ENCODE measurements at regions not wholly inside any gene's neighbourhood (a gene's known extent, or its start where the extent isn't known, plus 50 kb on each side); places are given as distances from the start of the nearest gene placed in this dataset.

GRCh38 chr6:23301556-23301955 is 732.2 kb downstream of the HDGFL1 start:
- no peak for DNase-seq
- intact Hi-C loops (cut with DNase I): no loop called here

GRCh38 chr6:23302514-23302913 is 733.1 kb downstream of the HDGFL1 start:
- intact Hi-C loops (cut with DNase I): no loop called here
- no peak for DNase-seq

- intact Hi-C loops (cut with DNase I): no loop called here
- no peak for DNase-seq
Measured at GRCh38 chr6:23305325-23305943, 736.1 kb downstream of the HDGFL1 start.

GRCh38 chr6:23306251-23306950 is 737.0 kb downstream of the HDGFL1 start:
- intact Hi-C loops (cut with DNase I): no loop called here

GRCh38 chr6:23307516-23307915 is 738.1 kb downstream of the HDGFL1 start:
- DNase-seq: no peak
- intact Hi-C loops (cut with DNase I): no loop called here

More at GRCh38 chr6:23306251-23306950, 737.0 kb downstream of the HDGFL1 start:
- no peak for DNase-seq

- no peak for DNase-seq
- intact Hi-C loops (cut with DNase I): no loop called here
Measured at GRCh38 chr6:23308166-23308565, 738.8 kb downstream of the HDGFL1 start.

- no peak for DNase-seq
- intact Hi-C loops (cut with DNase I): no loop called here
Measured at GRCh38 chr6:23311211-23311610, 741.8 kb downstream of the HDGFL1 start.

GRCh38 chr6:23316131-23316530 is 746.8 kb downstream of the HDGFL1 start:
- intact Hi-C loops (cut with DNase I): no loop called here
- DNase-seq: no peak

- no peak for DNase-seq
- intact Hi-C loops (cut with DNase I): no loop called here
Measured at GRCh38 chr6:23316931-23317330, 747.6 kb downstream of the HDGFL1 start.

- DNase-seq: no peak
- intact Hi-C loops (cut with DNase I): no loop called here
Measured at GRCh38 chr6:23319582-23319981, 750.2 kb downstream of the HDGFL1 start.

- intact Hi-C loops (cut with DNase I): no loop called here
- DNase-seq: no peak
Measured at GRCh38 chr6:23320471-23321015, 751.2 kb downstream of the HDGFL1 start.

GRCh38 chr6:23323897-23324296 is 754.5 kb downstream of the HDGFL1 start:
- DNase-seq: no peak
- intact Hi-C loops (cut with DNase I): no loop called here

- no peak for DNase-seq
- intact Hi-C loops (cut with DNase I): no loop called here
Measured at GRCh38 chr6:23325065-23325464, 755.7 kb downstream of the HDGFL1 start.

GRCh38 chr6:23327621-23328020 is 758.3 kb downstream of the HDGFL1 start:
- intact Hi-C loops (cut with DNase I): no loop called here
- no peak for DNase-seq

- intact Hi-C loops (cut with DNase I): no loop called here
- no peak for DNase-seq
Measured at GRCh38 chr6:23329086-23329485, 759.7 kb downstream of the HDGFL1 start.

GRCh38 chr6:23330632-23331031 is 761.3 kb downstream of the HDGFL1 start:
- DNase-seq: no peak
- intact Hi-C loops (cut with DNase I): no loop called here

GRCh38 chr6:23334360-23334759 is 765.0 kb downstream of the HDGFL1 start:
- intact Hi-C loops (cut with DNase I): no loop called here
- DNase-seq: no peak

GRCh38 chr6:23335894-23336293 is 766.5 kb downstream of the HDGFL1 start:
- no peak for DNase-seq
- intact Hi-C loops (cut with DNase I): no loop called here

GRCh38 chr6:23339268-23339667 is 769.9 kb downstream of the HDGFL1 start:
- DNase-seq: no peak
- intact Hi-C loops (cut with DNase I): no loop called here

GRCh38 chr6:23340271-23340670 is 770.9 kb downstream of the HDGFL1 start:
- intact Hi-C loops (cut with DNase I): no loop called here
- DNase-seq: no peak

Data from head of caudate nucleus (tissue), 42 donors.